GM23338 (cell line): ENCODE measurements at regions not wholly inside any gene's neighbourhood (a gene's known extent, or its start where the extent isn't known, plus 50 kb on each side); places are given as distances from the start of the nearest gene placed in this dataset.

ENCODE experiments used
- CTCF ChIP-seq, 2 experiments: fragments of 200-600 bp in 1 of 2; sonication (generic) in 1 of 2; conservative IDR thresholded peaks; 2 replicates each; pipeline versions ENCODE4 v1.5.1 to v1.6.1; 2016 to 2017; ENCODE audit warnings: antibody characterized with exemption in 2 of 2, low read depth in 2 of 2, mild to moderate bottlenecking in 2 of 2, moderate library complexity in 1 of 2
- EZH2 ChIP-seq: fragments of 200-600 bp; sonication (generic); IDR thresholded peaks from one replicate; pipeline ENCODE4 v1.8.0; 2017; ENCODE audit warnings: antibody characterized with exemption, mild to moderate bottlenecking, low read depth; ENCODE audit not compliant: unreplicated experiment
- POLR2AphosphoS5 ChIP-seq: IDR thresholded peaks from 2 replicates; pipeline ENCODE4 v1.6.1; 2016; ENCODE audit warnings: antibody characterized with exemption, low read depth

GRCh38 chr5:40046792-40047191, 622.0 kb upstream of the DAB2 start:
- TF ChIP-seq CTCF (conservative IDR thresholded peaks at IDR 0.05; ENCODE audit: low read depth in 2 of 2) = no peak
- TF ChIP-seq POLR2AphosphoS5 = no peak
- no peak for TF ChIP-seq EZH2
